CD4-positive, alpha-beta T cell (primary cell): ENCODE measurements at regions not wholly inside any gene's neighbourhood (a gene's known extent, or its start where the extent isn't known, plus 50 kb on each side); places are given as distances from the start of the nearest gene placed in this dataset.

Experiments used
- ATAC-seq: fragments of 200-7000 bp; cut with Tn5 transposase; one replicate; pipeline ENCODE4 v1.10.0; 2022; ENCODE audit warnings: mild to moderate bottlenecking; ENCODE audit not compliant: poor library complexity
- CTCF ChIA-PET: fragments of 350-600 bp; sonication (Branson Sonifier 250); formaldehyde crosslinking; loops from one replicate; lab custom pipeline; 2021; ENCODE audit warnings: antibody characterized with exemption, inconsistent platforms; lab: Charles Lee
- POLR2A ChIA-PET: fragments of 350-600 bp; sonication (Branson Sonifier 250); formaldehyde crosslinking; loops from one replicate; lab custom pipeline; 2021; ENCODE audit warnings: antibody characterized with exemption, inconsistent platforms; lab: Charles Lee
- DNase-seq, 14 experiments: peaks; one replicate each; pipeline ENCODE4 v3.0.0-alpha.2; 2013 to 2020; ENCODE audit warnings: mixed read lengths in 2 of 14
- H3K27ac ChIP-seq, 2 donors: one replicate each; pipeline versions ENCODE4 v1.5.1 to v1.7.0; 2013; ENCODE audit warnings: low read length in 2 of 2, low read depth in 1 of 2, mild to moderate bottlenecking in 1 of 2
- H3K27me3 ChIP-seq, 2 experiments: 1 replicate in 1 of 2; 2 replicates in 1 of 2; pipeline versions ENCODE4 v1.6.1 to v1.7.0; 2013; ENCODE audit warnings: low read length in 2 of 2, control low read depth in 1 of 2, mild to moderate bottlenecking in 1 of 2, moderate library complexity in 1 of 2; ENCODE audit not compliant: insufficient read depth in 2 of 2, control insufficient read depth in 1 of 2
- H3K36me3 ChIP-seq: one replicate; pipeline ENCODE4 v1.6.1; 2013; ENCODE audit warnings: low read length, control low read depth; ENCODE audit not compliant: insufficient read depth
- H3K4me1 ChIP-seq: one replicate; pipeline ENCODE4 v1.6.1; 2013; ENCODE audit warnings: low read length, control low read depth; ENCODE audit not compliant: insufficient read depth
- H3K4me3 ChIP-seq: one replicate; pipeline ENCODE4 v1.5.1; 2013; ENCODE audit warnings: mild to moderate bottlenecking, low read length, moderate library complexity
- H3K9me3 ChIP-seq, 2 experiments: 1 replicate in 1 of 2; 2 replicates in 1 of 2; pipeline versions ENCODE4 v1.6.1 to v1.7.0; 2013; ENCODE audit warnings: low read length in 2 of 2, mild to moderate bottlenecking in 2 of 2, control low read depth in 1 of 2, moderate library complexity in 1 of 2; ENCODE audit not compliant: control insufficient read depth in 1 of 2, insufficient read depth in 1 of 2
- H3K27ac Mint-ChIP-seq: one replicate; pipeline ENCODE4 v1.8.0; 2020; ENCODE audit warnings: mixed read lengths
- H3K27me3 Mint-ChIP-seq: one replicate; pipeline ENCODE4 v1.8.0; 2021; ENCODE audit warnings: mixed read lengths
- H3K36me3 Mint-ChIP-seq: one replicate; pipeline ENCODE4 v1.8.0; 2021; ENCODE audit warnings: low read depth, mixed read lengths
- H3K4me1 Mint-ChIP-seq: one replicate; pipeline ENCODE4 v1.8.0; 2021; ENCODE audit warnings: low read depth, mixed read lengths
- H3K4me3 Mint-ChIP-seq: one replicate; pipeline ENCODE4 v1.8.0; 2020; ENCODE audit warnings: mild to moderate bottlenecking, mixed read lengths
- H3K9me3 Mint-ChIP-seq: one replicate; pipeline ENCODE4 v1.8.0; 2020; ENCODE audit warnings: mixed read lengths
- CTCF ChIP-seq: fragments of 200-600 bp; IDR thresholded peaks from one replicate; pipeline ENCODE4 v1.8.0; 2022; ENCODE audit warnings: antibody characterized with exemption, mild to moderate bottlenecking
- intact Hi-C, 2 experiments: fragments of 100-400 bp; cut with DNase I in 1 of 2; cut with micrococcal nuclease in 1 of 2; formaldehyde crosslinking; loops; one replicate each; pipeline versions ENCODE4 v1.15.1 to v1.9.0; 2023 to 2025; cut with DNase I, micrococcal nuclease

GRCh38 chr2:49836017-49836416, 681.7 kb upstream of the FSHR start:
- Histone ChIP-seq H3K36me3 (no peaks in the 10 kb centered on the region), H3K4me3 (no peak overlapping the region), H3K9me3 (peaks cover 0 to 4% of the 10 kb centered on the region in 2 experiments), H3K27ac (no peak overlapping the region), H3K27me3 (no peaks in the 10 kb centered on the region), H3K4me1 (no peaks in the 10 kb centered on the region)
- Mint-ChIP-seq H3K36me3 (no peaks in the 10 kb centered on the region), H3K27ac (no peak overlapping the region), H3K27me3 (no peaks in the 10 kb centered on the region), H3K4me3 (no peak overlapping the region), H3K4me1 (no peaks in the 10 kb centered on the region), H3K9me3 (no peaks in the 10 kb centered on the region)
- ChIA-PET POLR2A (no interaction called here), CTCF (no interaction called here)
- DNase-seq: no peak
- ATAC-seq: no peak
- TF ChIP-seq CTCF: no peak
- intact Hi-C loops: no loop called here

GRCh38 chr2:49834433-49834832, 680.1 kb upstream of the FSHR start:
- Mint-ChIP-seq H3K27me3 (no peaks in the 10 kb centered on the region), H3K36me3 (no peaks in the 10 kb centered on the region), H3K27ac (no peak overlapping the region), H3K4me3 (no peak overlapping the region), H3K9me3 (no peaks in the 10 kb centered on the region), H3K4me1 (no peaks in the 10 kb centered on the region)
- no peak overlapping the region for H3K27ac ChIP-seq
- H3K4me3 ChIP-seq: no peak overlapping the region
- H3K4me1 ChIP-seq: no peaks in the 10 kb centered on the region
- H3K36me3 ChIP-seq: no peaks in the 10 kb centered on the region
- peaks cover 0 to 4% of the 10 kb centered on the region in 2 experiments for H3K9me3 ChIP-seq
- ChIA-PET POLR2A (no interaction called here), CTCF (no interaction called here)
- DNase-seq (no peak), ATAC-seq (no peak)
- intact Hi-C loops: no loop called here
- no peak for TF ChIP-seq CTCF
- H3K27me3 ChIP-seq: no peaks in the 10 kb centered on the region

- TF ChIP-seq CTCF: no peak
- ATAC-seq (no peak), DNase-seq (no peak)
- Histone ChIP-seq H3K4me3 (no peak overlapping the region), H3K27ac (no peak overlapping the region), H3K9me3 (peaks cover 0 to 6% of the 10 kb centered on the region in 2 experiments), H3K36me3 (no peaks in the 10 kb centered on the region), H3K27me3 (no peaks in the 10 kb centered on the region), H3K4me1 (no peaks in the 10 kb centered on the region)
- intact Hi-C loops: no loop called here
- no peak overlapping the region for H3K27ac Mint-ChIP-seq
- H3K27me3 Mint-ChIP-seq: no peaks in the 10 kb centered on the region
- ChIA-PET POLR2A (no interaction called here), CTCF (no interaction called here)
- H3K9me3 Mint-ChIP-seq: no peaks in the 10 kb centered on the region
- no peaks in the 10 kb centered on the region for H3K36me3 Mint-ChIP-seq
- no peaks in the 10 kb centered on the region for H3K4me1 Mint-ChIP-seq
- no peak overlapping the region for H3K4me3 Mint-ChIP-seq
Observed at GRCh38 chr2:49832555-49832954, 678.2 kb upstream of the FSHR start.
